Neuronal stem cell (in vitro differentiated cells): ENCODE measurements at regions not wholly inside any gene's neighbourhood (a gene's known extent, or its start where the extent isn't known, plus 50 kb on each side); places are given as distances from the start of the nearest gene placed in this dataset.
"Not testable (repeated sequence)": the region's sequence is repeated elsewhere in the genome, so short reads cannot be mapped to it uniquely, and the experiment has no call there.

Experiments used
- DNase-seq: peaks from one replicate; pipeline ENCODE4 v3.0.0-alpha.2; 2013; ENCODE audit warnings: low spot score
- H2AFZ ChIP-seq: one replicate; pipeline ENCODE4 v1.6.1; 2013; ENCODE audit warnings: mild to moderate bottlenecking, low read length, inconsistent platforms
- H2AK5ac ChIP-seq: 2 replicates; pipeline ENCODE4 v1.6.1; 2013; ENCODE audit warnings: low read depth, mild to moderate bottlenecking, inconsistent platforms, low read length, moderate library complexity, mixed read lengths
- H2BK120ac ChIP-seq: 2 replicates; pipeline ENCODE4 v1.6.1; 2013; ENCODE audit warnings: low read depth, mild to moderate bottlenecking, inconsistent platforms, low read length, moderate library complexity, mixed read lengths
- H2BK12ac ChIP-seq: one replicate; pipeline ENCODE4 v1.6.1; 2013; ENCODE audit warnings: low read length, inconsistent platforms
- H2BK15ac ChIP-seq: 2 replicates; pipeline ENCODE4 v1.6.1; 2013; ENCODE audit warnings: mild to moderate bottlenecking, low read length, inconsistent platforms, mixed read lengths
- H2BK5ac ChIP-seq: one replicate; pipeline ENCODE4 v1.6.1; 2013; ENCODE audit warnings: inconsistent platforms, mild to moderate bottlenecking, low read length, moderate library complexity
- H3K14ac ChIP-seq: one replicate; pipeline ENCODE4 v1.6.1; 2013; ENCODE audit warnings: low read length, inconsistent platforms
- H3K18ac ChIP-seq: 2 replicates; pipeline ENCODE4 v1.6.1; 2013; ENCODE audit warnings: low read length, inconsistent platforms
- H3K23ac ChIP-seq: 2 replicates; pipeline ENCODE4 v1.6.1; 2013; ENCODE audit warnings: low read depth, mild to moderate bottlenecking, mixed read lengths, low read length, inconsistent platforms; ENCODE audit not compliant: poor library complexity
- H3K27ac ChIP-seq: replicated peaks from 3 replicates; pipeline ENCODE4 v1.5.1; 2013; ENCODE audit warnings: low read length, inconsistent platforms
- H3K27me3 ChIP-seq, 3 experiments: 2 replicates each; pipeline ENCODE4 v1.6.1; 2013; ENCODE audit warnings: low read length in 3 of 3, mild to moderate bottlenecking in 2 of 3, inconsistent platforms in 1 of 3, low read depth in 1 of 3, mixed read lengths in 1 of 3, moderate library complexity in 1 of 3; ENCODE audit not compliant: control insufficient read depth in 3 of 3, insufficient read depth in 3 of 3
- H3K36me3 ChIP-seq, 2 donors: replicated peaks in 1 of 2; 2 replicates each; pipeline ENCODE4 v1.6.1; 2013; ENCODE audit warnings: low read length in 2 of 2; ENCODE audit not compliant: control insufficient read depth in 2 of 2, insufficient read depth in 2 of 2
- H3K4ac ChIP-seq: 2 replicates; pipeline ENCODE4 v1.6.1; 2013; ENCODE audit warnings: inconsistent platforms, mild to moderate bottlenecking, low read length, moderate library complexity
- H3K4me1 ChIP-seq, 2 donors: 1 replicate in 1 of 2; 2 replicates in 1 of 2; pipeline ENCODE4 v1.6.1; 2013; ENCODE audit warnings: low read length in 2 of 2, low read depth in 1 of 2; ENCODE audit not compliant: control insufficient read depth in 2 of 2, insufficient read depth in 1 of 2
- H3K4me2 ChIP-seq: one replicate; pipeline ENCODE4 v1.6.1; 2013; ENCODE audit warnings: mild to moderate bottlenecking, low read length, inconsistent platforms; ENCODE audit not compliant: insufficient read depth, poor library complexity, severe bottlenecking
- H3K4me3 ChIP-seq, 2 donors: 2 replicates each; pipeline ENCODE4 v1.5.1; 2013; ENCODE audit warnings: low read length in 2 of 2, mild to moderate bottlenecking in 2 of 2, inconsistent platforms in 1 of 2, moderate library complexity in 1 of 2
- H3K79me1 ChIP-seq: one replicate; pipeline ENCODE4 v1.6.1; 2013; ENCODE audit warnings: low read depth, mild to moderate bottlenecking, inconsistent platforms, low read length, moderate library complexity
- H3K9ac ChIP-seq: one replicate; pipeline ENCODE4 v1.6.1; 2013; ENCODE audit warnings: mild to moderate bottlenecking, low read depth, low read length, inconsistent platforms; ENCODE audit not compliant: poor library complexity
- H3K9me3 ChIP-seq, 2 donors: replicated peaks in 1 of 2; 2 replicates each; pipeline versions ENCODE3 to v1.6.1; 2013; ENCODE audit warnings: low read length in 2 of 2, mild to moderate bottlenecking in 2 of 2, inconsistent platforms in 1 of 2, low read depth in 1 of 2, mixed read lengths in 1 of 2, moderate library complexity in 1 of 2; ENCODE audit not compliant: control insufficient read depth in 2 of 2, insufficient read depth in 1 of 2
- H4K8ac ChIP-seq: one replicate; pipeline ENCODE4 v1.6.1; 2013; ENCODE audit warnings: low read depth, mild to moderate bottlenecking, inconsistent platforms, low read length, moderate library complexity
- H4K91ac ChIP-seq: one replicate; pipeline ENCODE4 v1.6.1; 2013; ENCODE audit warnings: low read length, low read depth, mild to moderate bottlenecking, inconsistent platforms; ENCODE audit not compliant: poor library complexity
- WGBS, 2 donors: extraction: QIAGEN DNeasy Blood & Tissue Kit; methylation state at CpG; one replicate each; pipeline ENCODE4 v1.1.7; 2013; ENCODE audit warnings: missing lambda C conversion rate in 2 of 2, mixed read lengths in 1 of 2; ENCODE audit not compliant: insufficient read length in 2 of 2, insufficient replicate concordance in 1 of 2; ENCODE audit errors: extremely low coverage in 2 of 2; 5-methylcytosine and 5-hydroxymethylcytosine counted together

DNA sequence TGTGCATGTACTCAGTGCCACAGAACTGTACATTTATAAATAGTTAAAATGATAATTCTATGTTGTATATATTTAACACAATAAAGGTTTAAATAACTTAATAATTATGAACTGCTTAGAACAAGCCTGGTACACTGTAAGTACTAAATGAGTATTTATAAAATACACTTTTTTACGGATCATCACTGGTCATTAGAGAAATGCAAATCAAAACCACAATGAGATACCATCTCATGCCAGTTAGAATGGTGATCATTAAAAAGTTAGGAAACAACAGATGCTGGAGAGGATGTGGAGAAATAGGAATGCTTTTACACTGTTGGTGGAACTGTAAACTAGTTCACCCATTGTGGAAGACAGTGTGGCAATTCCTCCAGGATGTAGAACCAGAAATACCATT, 74.4 kb upstream of the C3orf49 start:
- H2BK12ac ChIP-seq, H3K23ac ChIP-seq, H3K4me1 ChIP-seq, H3K79me1 ChIP-seq, H3K4me3 ChIP-seq, H4K8ac ChIP-seq, H2AFZ ChIP-seq, H3K4ac ChIP-seq, H3K27me3 ChIP-seq, H2BK5ac ChIP-seq, H2AK5ac ChIP-seq, H3K36me3 ChIP-seq, H3K14ac ChIP-seq, DNase-seq, H3K4me2 ChIP-seq, H3K27ac ChIP-seq, H4K91ac ChIP-seq, H3K9me3 ChIP-seq, H2BK15ac ChIP-seq, H3K18ac ChIP-seq, H3K9ac ChIP-seq, H2BK120ac ChIP-seq: not testable (repeated sequence)
- WGBS, 2 donors, result no CpG with 5 or more reads among the region's 1 CpG

DNA sequence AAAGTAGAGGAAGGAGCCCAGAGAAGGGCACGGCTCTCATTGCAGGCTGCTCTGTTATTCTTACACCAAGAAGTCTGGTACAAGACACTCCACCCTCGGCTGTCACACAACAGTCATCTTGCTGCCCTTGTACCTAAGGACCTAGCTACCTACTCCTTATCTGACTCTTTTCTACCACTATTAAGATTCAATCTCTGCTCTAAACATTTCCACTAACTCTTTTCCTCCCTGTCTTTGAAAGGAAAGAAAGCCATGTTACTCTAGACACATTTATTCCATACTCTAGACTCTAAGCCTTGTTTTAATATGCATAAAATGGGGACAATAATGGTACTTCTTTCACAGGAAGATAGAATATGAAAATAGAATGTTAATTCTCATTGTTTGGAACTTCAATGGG, 73.3 kb upstream of the C3orf49 start:
- no peak overlapping the region for H3K9ac ChIP-seq
- no peak overlapping the region for H3K4ac ChIP-seq
- H3K14ac ChIP-seq, result no peak overlapping the region
- H2AFZ ChIP-seq, result no peak overlapping the region
- no peak overlapping the region for H3K4me3 ChIP-seq
- no peak for DNase-seq
- no peak overlapping the region for H3K23ac ChIP-seq
- no peak overlapping the region for H2AK5ac ChIP-seq
- no peaks in the 10 kb centered on the region for H3K9me3 ChIP-seq
- no peak overlapping the region for H2BK15ac ChIP-seq
- no peaks in the 10 kb centered on the region for H3K79me1 ChIP-seq
- H3K4me1 ChIP-seq, result no peaks in the 10 kb centered on the region
- no peaks in the 10 kb centered on the region for H3K27me3 ChIP-seq
- H2BK12ac ChIP-seq, result no peak overlapping the region
- H4K91ac ChIP-seq, result no peak overlapping the region
- H4K8ac ChIP-seq, result no peak overlapping the region
- H3K36me3 ChIP-seq, result no peaks in the 10 kb centered on the region
- no CpG with 5 or more reads among the region's 2 CpGs for WGBS, 2 donors
- H2BK120ac ChIP-seq, result no peak overlapping the region
- H3K18ac ChIP-seq, result no peak overlapping the region
- no peak overlapping the region for H3K27ac ChIP-seq
- H3K4me2 ChIP-seq, result no peak overlapping the region
- no peak overlapping the region for H2BK5ac ChIP-seq

GRCh38 chr3:63746211-63746610, 72.9 kb upstream of the C3orf49 start:
- Histone ChIP-seq H2AK5ac (no peak overlapping the region), H3K9me3 (no peaks in the 10 kb centered on the region), H4K91ac (no peak overlapping the region), H2BK5ac (no peak overlapping the region), H3K79me1 (no peaks in the 10 kb centered on the region), H3K18ac (no peak overlapping the region), H3K27me3 (no peaks in the 10 kb centered on the region), H4K8ac (no peak overlapping the region), H3K9ac (no peak overlapping the region), H3K14ac (no peak overlapping the region), H3K23ac (no peak overlapping the region), H3K36me3 (no peaks in the 10 kb centered on the region), H2AFZ (no peak overlapping the region), H3K4me1 (no peaks in the 10 kb centered on the region), H3K4me2 (no peak overlapping the region), H3K27ac (no peak overlapping the region), H3K4ac (no peak overlapping the region), H2BK15ac (no peak overlapping the region), H3K4me3 (no peak overlapping the region), H2BK120ac (no peak overlapping the region), H2BK12ac (no peak overlapping the region)
- no peak for DNase-seq

GRCh38 chr3:63751459-63751858, 67.6 kb upstream of the C3orf49 start:
- Histone ChIP-seq H4K91ac (no peak overlapping the region), H2AK5ac (no peak overlapping the region), H3K4me3 (no peak overlapping the region), H2BK15ac (no peak overlapping the region), H3K36me3 (no peaks in the 10 kb centered on the region), H2AFZ (no peak overlapping the region), H3K9ac (no peak overlapping the region), H4K8ac (no peak overlapping the region), H3K27me3 (no peaks in the 10 kb centered on the region), H3K27ac (no peak overlapping the region), H2BK120ac (no peak overlapping the region), H3K14ac (no peak overlapping the region), H2BK5ac (no peak overlapping the region), H3K79me1 (no peaks in the 10 kb centered on the region), H3K18ac (no peak overlapping the region), H3K9me3 (no peaks in the 10 kb centered on the region), H3K4ac (no peak overlapping the region), H3K4me1 (no peaks in the 10 kb centered on the region), H3K4me2 (no peak overlapping the region), H2BK12ac (no peak overlapping the region), H3K23ac (no peak overlapping the region)
- no peak for DNase-seq
